AG04449 (cell line): ENCODE measurements at regions not wholly inside any gene's neighbourhood (a gene's known extent, or its start where the extent isn't known, plus 50 kb on each side); places are given as distances from the start of the nearest gene placed in this dataset.
"Not testable (repeated sequence)": the region's sequence is repeated elsewhere in the genome, so short reads cannot be mapped to it uniquely, and the experiment has no call there.

Experiments
- CTCF ChIA-PET: fragments of 350-600 bp; formaldehyde crosslinking; extraction: SDS; loops from one replicate; lab custom pipeline; 2021; ENCODE audit warnings: antibody characterized with exemption; lab: Yijun Ruan, JAX
- POLR2A ChIA-PET: fragments of 400-600, 350-600 bp; formaldehyde crosslinking; extraction: SDS; loops from one replicate; lab custom pipeline; 2020; ENCODE audit warnings: antibody characterized with exemption, inconsistent platforms; lab: Yijun Ruan, JAX
- DNase-seq: peaks from one replicate; pipeline ENCODE4 v3.0.0-alpha.2; 2010; ENCODE audit warnings: low read depth, low spot score
- H3K4me3 ChIP-seq: 2 replicates; pipeline ENCODE4 v1.5.1; 2011; ENCODE audit warnings: low read depth, mild to moderate bottlenecking, control low read depth, low read length
- CTCF ChIP-seq: IDR thresholded peaks from one replicate; pipeline ENCODE4 v1.5.1; 2011; ENCODE audit warnings: mild to moderate bottlenecking, moderate library complexity, low read length, control low read depth, inconsistent platforms; ENCODE audit not compliant: insufficient read depth; ENCODE audit errors: missing control alignments

- ChIA-PET POLR2A (no interaction called here), CTCF (no interaction called here)
- no peak for TF ChIP-seq CTCF
- no peak for DNase-seq
- no peak overlapping the region for H3K4me3 ChIP-seq
These were observed 1397.6 kb downstream of the GATA3 start for GRCh38 chr10:9452056-9452455.

- POLR2A ChIA-PET, CTCF ChIA-PET, DNase-seq: not testable (repeated sequence)
These were observed 1399.4 kb downstream of the GATA3 start for GRCh38 chr10:9453871-9454270.

GRCh38 chr10:9469663-9470205 lies 1415.2 kb downstream of the GATA3 start:
- H3K4me3 ChIP-seq = no peak overlapping the region
- ChIA-PET CTCF (no interaction called here), POLR2A (no interaction called here)
- DNase-seq = no peak
- no peak for TF ChIP-seq CTCF

More at GRCh38 chr10:9453871-9454270, 1399.4 kb downstream of the GATA3 start:
- H3K4me3 ChIP-seq = not testable (repeated sequence)

GRCh38 chr10:9470581-9470980 lies 1416.1 kb downstream of the GATA3 start:
- CTCF ChIA-PET = no interaction called here
- H3K4me3 ChIP-seq = no peak overlapping the region
- DNase-seq = no peak
- POLR2A ChIA-PET = no interaction called here
- no peak for TF ChIP-seq CTCF

- no peak for TF ChIP-seq CTCF
- no peak overlapping the region for H3K4me3 ChIP-seq
- CTCF ChIA-PET = no interaction called here
- POLR2A ChIA-PET = no interaction called here
- DNase-seq = no peak
These were observed 1447.5 kb downstream of the GATA3 start for GRCh38 chr10:9501944-9502343.

GRCh38 chr10:9504227-9504626 lies 1449.7 kb downstream of the GATA3 start:
- ChIA-PET CTCF (no interaction called here), POLR2A (no interaction called here)
- TF ChIP-seq CTCF = no peak
- DNase-seq = no peak
- no peak overlapping the region for H3K4me3 ChIP-seq

GRCh38 chr10:9505546-9505945 lies 1451.1 kb downstream of the GATA3 start:
- H3K4me3 ChIP-seq = no peak overlapping the region
- POLR2A ChIA-PET = no interaction called here
- no peak for DNase-seq
- CTCF ChIA-PET = no interaction called here
- TF ChIP-seq CTCF = no peak
